ENCODE measurements at regions not wholly inside any gene's neighbourhood (a gene's known extent, or its start where the extent isn't known, plus 50 kb on each side); places are given as distances from the start of the nearest gene placed in this dataset.

GRCh38 chr5:89946916-89947315 lies 462.6 kb downstream of the CETN3 start:
- Histone ChIP-seq H3K27me3 (ENCODE audit: low read depth, low read length) (no peaks in the 10 kb centered on the region), H3K4me3 (ENCODE audit: low read depth in 1 of 2, low read length in 2 of 2) (no peak overlapping the region), H3K4me1 (ENCODE audit: control insufficient read depth in 1 of 2, insufficient read depth in 2 of 2, low read length in 2 of 2) (peaks cover 0 to 3% of the 10 kb centered on the region in 2 donors), H3K27ac (ENCODE audit: low read length) (no peak overlapping the region), H3K36me3 (ENCODE audit: control insufficient read depth in 1 of 2, insufficient read depth in 2 of 2, low read length in 2 of 2) (no peaks in the 10 kb centered on the region), H3K9me3 (ENCODE audit: control insufficient read depth in 1 of 2, low read length in 2 of 2) (no peaks in the 10 kb centered on the region)

- Histone ChIP-seq H3K27me3 (ENCODE audit: low read depth, low read length) (no peaks in the 10 kb centered on the region), H3K27ac (ENCODE audit: low read length) (no peak overlapping the region)
Observed at GRCh38 chr5:89946508-89946907, 463.0 kb downstream of the CETN3 start.

DNA sequence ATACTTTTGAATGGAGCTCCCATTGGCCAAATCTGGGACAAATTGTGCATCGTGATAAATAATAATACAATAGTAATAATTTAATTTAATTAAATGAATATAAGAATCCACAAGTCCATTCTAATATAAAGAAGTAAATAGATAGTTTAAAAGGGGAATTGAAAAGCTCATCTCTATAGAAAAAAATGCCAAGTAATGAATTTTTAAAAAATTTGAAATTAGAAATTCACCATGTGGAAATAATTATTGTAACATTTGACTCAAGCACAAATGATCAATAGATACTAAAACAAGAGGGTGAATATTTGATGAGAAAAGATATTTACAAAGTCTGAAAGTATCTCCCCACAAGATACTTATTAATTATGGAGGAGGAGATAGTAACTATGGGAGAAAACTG lies 467.4 kb downstream of the CETN3 start:
- no peak overlapping the region for H3K27ac ChIP-seq (ENCODE audit: low read length)
- H3K36me3 ChIP-seq (ENCODE audit: control insufficient read depth in 1 of 2, insufficient read depth in 2 of 2, low read length in 2 of 2): no peaks in the 10 kb centered on the region
- H3K27me3 ChIP-seq (ENCODE audit: low read depth, low read length): no peaks in the 10 kb centered on the region
- no peak overlapping the region for H3K4me3 ChIP-seq (ENCODE audit: low read depth in 1 of 2, low read length in 2 of 2)
- H3K9me3 ChIP-seq (ENCODE audit: control insufficient read depth in 1 of 2, low read length in 2 of 2): no peaks in the 10 kb centered on the region
- H3K4me1 ChIP-seq (ENCODE audit: control insufficient read depth in 1 of 2, insufficient read depth in 2 of 2, low read length in 2 of 2): peaks cover 0 to 3% of the 10 kb centered on the region in 2 donors

More at GRCh38 chr5:89946508-89946907, 463.0 kb downstream of the CETN3 start:
- Histone ChIP-seq H3K36me3 (ENCODE audit: control insufficient read depth in 1 of 2, insufficient read depth in 2 of 2, low read length in 2 of 2) (no peaks in the 10 kb centered on the region), H3K4me3 (ENCODE audit: low read depth in 1 of 2, low read length in 2 of 2) (no peak overlapping the region), H3K9me3 (ENCODE audit: control insufficient read depth in 1 of 2, low read length in 2 of 2) (no peaks in the 10 kb centered on the region), H3K4me1 (ENCODE audit: control insufficient read depth in 1 of 2, insufficient read depth in 2 of 2, low read length in 2 of 2) (peaks cover 0 to 3% of the 10 kb centered on the region in 2 donors)

- H3K27me3 ChIP-seq (ENCODE audit: low read depth, low read length): no peaks in the 10 kb centered on the region
- no peaks in the 10 kb centered on the region for H3K9me3 ChIP-seq (ENCODE audit: control insufficient read depth in 1 of 2, low read length in 2 of 2)
- no peaks in the 10 kb centered on the region for H3K36me3 ChIP-seq (ENCODE audit: control insufficient read depth in 1 of 2, insufficient read depth in 2 of 2, low read length in 2 of 2)
- H3K4me1 ChIP-seq (ENCODE audit: control insufficient read depth in 1 of 2, insufficient read depth in 2 of 2, low read length in 2 of 2): no peaks in the 10 kb centered on the region
- no peak overlapping the region for H3K4me3 ChIP-seq (ENCODE audit: low read depth in 1 of 2, low read length in 2 of 2)
- H3K27ac ChIP-seq (ENCODE audit: low read length): no peak overlapping the region
Observed at GRCh38 chr5:89936576-89936975, 473.0 kb downstream of the CETN3 start.

DNA sequence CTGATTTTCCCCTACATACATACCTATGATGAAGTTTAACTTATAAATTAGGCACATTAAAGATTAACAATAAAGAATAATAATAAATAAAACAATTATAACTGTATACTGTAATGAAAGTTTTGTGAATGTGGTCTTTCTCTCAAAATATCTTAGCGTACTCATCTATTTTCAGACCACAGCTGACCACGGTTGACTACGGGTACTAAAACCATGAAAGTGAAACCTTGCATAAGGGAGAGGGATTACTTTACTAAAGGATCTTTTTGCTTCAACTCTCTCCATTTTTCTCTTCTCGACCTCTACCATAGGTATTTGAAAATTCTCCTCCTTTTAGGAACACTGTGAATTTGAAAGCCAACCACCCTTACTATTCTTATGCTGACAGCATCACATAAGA lies 475.5 kb downstream of the CETN3 start:
- H3K4me3 ChIP-seq (ENCODE audit: low read depth in 1 of 2, low read length in 2 of 2): no peak overlapping the region
- no peak overlapping the region for H3K27ac ChIP-seq (ENCODE audit: low read length)
- H3K36me3 ChIP-seq (ENCODE audit: control insufficient read depth in 1 of 2, insufficient read depth in 2 of 2, low read length in 2 of 2): no peaks in the 10 kb centered on the region
- no peaks in the 10 kb centered on the region for H3K4me1 ChIP-seq (ENCODE audit: control insufficient read depth in 1 of 2, insufficient read depth in 2 of 2, low read length in 2 of 2)
- H3K9me3 ChIP-seq (ENCODE audit: control insufficient read depth in 1 of 2, low read length in 2 of 2): no peaks in the 10 kb centered on the region
- no peaks in the 10 kb centered on the region for H3K27me3 ChIP-seq (ENCODE audit: low read depth, low read length)

DNA sequence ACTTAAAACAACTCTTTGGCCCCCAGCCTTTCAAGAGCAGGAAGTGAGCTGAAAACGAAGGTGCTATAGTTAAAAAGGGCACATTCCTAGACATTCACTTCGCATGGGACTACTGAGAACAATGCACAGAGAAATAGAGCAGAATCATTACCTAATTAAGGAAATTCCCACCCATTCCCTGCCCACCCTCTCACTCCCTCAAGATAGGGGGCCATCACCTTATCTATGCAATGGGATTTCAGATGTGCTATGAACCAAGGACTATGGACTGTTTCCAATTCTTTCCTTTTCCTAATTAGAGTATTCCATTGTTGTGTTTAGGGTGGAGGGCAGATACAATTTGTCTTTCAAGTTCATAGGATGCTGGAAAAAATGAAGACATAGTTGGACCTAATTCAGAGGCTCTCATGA lies 476.8 kb downstream of the CETN3 start:
- H3K27ac ChIP-seq (ENCODE audit: low read length): no peak overlapping the region
- H3K4me3 ChIP-seq (ENCODE audit: low read depth in 1 of 2, low read length in 2 of 2): no peak overlapping the region
- no peaks in the 10 kb centered on the region for H3K36me3 ChIP-seq (ENCODE audit: control insufficient read depth in 1 of 2, insufficient read depth in 2 of 2, low read length in 2 of 2)
- no peaks in the 10 kb centered on the region for H3K4me1 ChIP-seq (ENCODE audit: control insufficient read depth in 1 of 2, insufficient read depth in 2 of 2, low read length in 2 of 2)
- H3K9me3 ChIP-seq (ENCODE audit: control insufficient read depth in 1 of 2, low read length in 2 of 2): no peaks in the 10 kb centered on the region
- H3K27me3 ChIP-seq (ENCODE audit: low read depth, low read length): no peaks in the 10 kb centered on the region

- H3K4me1 ChIP-seq (ENCODE audit: control insufficient read depth in 1 of 2, insufficient read depth in 2 of 2, low read length in 2 of 2): no peaks in the 10 kb centered on the region
- H3K27ac ChIP-seq (ENCODE audit: low read length): no peak overlapping the region
- H3K27me3 ChIP-seq (ENCODE audit: low read depth, low read length): no peaks in the 10 kb centered on the region
- no peaks in the 10 kb centered on the region for H3K36me3 ChIP-seq (ENCODE audit: control insufficient read depth in 1 of 2, insufficient read depth in 2 of 2, low read length in 2 of 2)
- H3K4me3 ChIP-seq (ENCODE audit: low read depth in 1 of 2, low read length in 2 of 2): no peak overlapping the region
- no peaks in the 10 kb centered on the region for H3K9me3 ChIP-seq (ENCODE audit: control insufficient read depth in 1 of 2, low read length in 2 of 2)
Observed at GRCh38 chr5:89930591-89931392, 478.8 kb downstream of the CETN3 start.

DNA sequence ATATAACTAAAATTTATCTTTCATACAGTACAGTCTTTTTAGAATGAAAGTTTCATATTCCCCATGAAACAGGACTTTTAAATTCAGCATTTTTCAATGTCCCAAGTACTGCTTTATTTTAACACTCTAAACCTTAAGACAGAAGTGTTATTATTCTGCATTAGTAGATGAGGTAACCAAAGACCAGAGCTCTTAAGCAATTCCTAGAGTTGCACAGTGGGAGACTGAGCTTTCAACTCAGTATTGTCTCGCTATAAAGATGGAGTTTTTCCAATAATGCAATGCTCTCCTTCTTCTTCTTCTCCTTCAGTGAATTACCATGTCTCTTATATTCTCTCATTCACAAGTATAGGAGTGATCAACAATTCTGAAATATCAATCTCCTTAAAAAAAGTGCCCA lies 479.7 kb downstream of the CETN3 start:
- no peaks in the 10 kb centered on the region for H3K9me3 ChIP-seq (ENCODE audit: control insufficient read depth in 1 of 2, low read length in 2 of 2)
- no peaks in the 10 kb centered on the region for H3K4me1 ChIP-seq (ENCODE audit: control insufficient read depth in 1 of 2, insufficient read depth in 2 of 2, low read length in 2 of 2)
- no peak overlapping the region for H3K27ac ChIP-seq (ENCODE audit: low read length)
- no peaks in the 10 kb centered on the region for H3K27me3 ChIP-seq (ENCODE audit: low read depth, low read length)
- H3K36me3 ChIP-seq (ENCODE audit: control insufficient read depth in 1 of 2, insufficient read depth in 2 of 2, low read length in 2 of 2): no peaks in the 10 kb centered on the region
- H3K4me3 ChIP-seq (ENCODE audit: low read depth in 1 of 2, low read length in 2 of 2): no peak overlapping the region

GRCh38 chr5:89929173-89929572 lies 480.4 kb downstream of the CETN3 start:
- Histone ChIP-seq H3K27ac (ENCODE audit: low read length) (no peak overlapping the region), H3K4me1 (ENCODE audit: control insufficient read depth in 1 of 2, insufficient read depth in 2 of 2, low read length in 2 of 2) (no peaks in the 10 kb centered on the region), H3K9me3 (ENCODE audit: control insufficient read depth in 1 of 2, low read length in 2 of 2) (no peaks in the 10 kb centered on the region), H3K27me3 (ENCODE audit: low read depth, low read length) (no peaks in the 10 kb centered on the region), H3K36me3 (ENCODE audit: control insufficient read depth in 1 of 2, insufficient read depth in 2 of 2, low read length in 2 of 2) (no peaks in the 10 kb centered on the region), H3K4me3 (ENCODE audit: low read depth in 1 of 2, low read length in 2 of 2) (no peak overlapping the region)

- no peaks in the 10 kb centered on the region for H3K27me3 ChIP-seq (ENCODE audit: low read depth, low read length)
- H3K4me3 ChIP-seq (ENCODE audit: low read depth in 1 of 2, low read length in 2 of 2): no peak overlapping the region
- no peak overlapping the region for H3K27ac ChIP-seq (ENCODE audit: low read length)
- no peaks in the 10 kb centered on the region for H3K4me1 ChIP-seq (ENCODE audit: control insufficient read depth in 1 of 2, insufficient read depth in 2 of 2, low read length in 2 of 2)
- H3K9me3 ChIP-seq (ENCODE audit: control insufficient read depth in 1 of 2, low read length in 2 of 2): no peaks in the 10 kb centered on the region
- no peaks in the 10 kb centered on the region for H3K36me3 ChIP-seq (ENCODE audit: control insufficient read depth in 1 of 2, insufficient read depth in 2 of 2, low read length in 2 of 2)
Observed at GRCh38 chr5:89922161-89922560, 487.4 kb downstream of the CETN3 start.

DNA sequence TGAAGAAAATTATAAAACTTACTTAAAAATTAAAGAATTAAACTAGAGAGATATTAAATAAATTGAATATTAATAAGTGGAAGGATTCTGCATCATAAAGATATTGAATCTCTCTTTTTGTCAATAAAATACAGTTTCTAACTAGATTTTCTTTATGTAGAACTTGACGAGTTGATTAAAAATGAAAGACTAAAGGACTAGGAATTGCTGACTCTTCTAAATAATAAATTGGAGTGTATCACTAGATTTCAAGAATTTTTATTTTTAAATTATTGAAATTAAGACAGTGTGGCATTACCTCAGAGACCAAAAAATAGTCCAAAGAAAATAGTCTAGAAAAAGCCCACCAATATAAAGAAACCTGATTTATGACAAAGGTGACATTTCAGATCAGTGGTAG lies 492.4 kb downstream of the CETN3 start:
- Histone ChIP-seq H3K36me3 (ENCODE audit: control insufficient read depth in 1 of 2, insufficient read depth in 2 of 2, low read length in 2 of 2) (no peaks in the 10 kb centered on the region), H3K9me3 (ENCODE audit: control insufficient read depth in 1 of 2, low read length in 2 of 2) (peaks cover 0 to 4% of the 10 kb centered on the region in 2 donors), H3K27me3 (ENCODE audit: low read depth, low read length) (no peaks in the 10 kb centered on the region), H3K4me3 (ENCODE audit: low read depth in 1 of 2, low read length in 2 of 2) (no peak overlapping the region), H3K27ac (ENCODE audit: low read length) (no peak overlapping the region), H3K4me1 (ENCODE audit: control insufficient read depth in 1 of 2, insufficient read depth in 2 of 2, low read length in 2 of 2) (no peaks in the 10 kb centered on the region)

- Histone ChIP-seq H3K9me3 (ENCODE audit: control insufficient read depth in 1 of 2, low read length in 2 of 2) (peaks cover 0 to 4% of the 10 kb centered on the region in 2 donors), H3K36me3 (ENCODE audit: control insufficient read depth in 1 of 2, insufficient read depth in 2 of 2, low read length in 2 of 2) (no peaks in the 10 kb centered on the region), H3K4me1 (ENCODE audit: control insufficient read depth in 1 of 2, insufficient read depth in 2 of 2, low read length in 2 of 2) (no peaks in the 10 kb centered on the region), H3K4me3 (ENCODE audit: low read depth in 1 of 2, low read length in 2 of 2) (no peak overlapping the region), H3K27ac (ENCODE audit: low read length) (no peak overlapping the region), H3K27me3 (ENCODE audit: low read depth, low read length) (no peaks in the 10 kb centered on the region)
Observed at GRCh38 chr5:89916131-89916530, 493.4 kb downstream of the CETN3 start.

Data from muscle layer of duodenum (tissue), 2 donors.